Gastroesophageal sphincter (tissue), 4 donors: ENCODE measurements at regions not wholly inside any gene's neighbourhood (a gene's known extent, or its start where the extent isn't known, plus 50 kb on each side); places are given as distances from the start of the nearest gene placed in this dataset.

Source experiments
- ATAC-seq: fragments of 150-250 bp; one replicate; pipeline ENCODE4 v1.9.1; 2016; ENCODE audit warnings: mild to moderate bottlenecking, moderate library complexity
- H3K27ac ChIP-seq, 4 donors: fragments of 200-600 bp; sonication (generic) in 3 of 4; 1 replicate in 3 of 4; 2 replicates in 1 of 4; pipeline ENCODE4 v1.5.1; 2016 to 2019
- H3K27me3 ChIP-seq: fragments of 200-600 bp; sonication (generic); one replicate; pipeline ENCODE4 v1.5.1; 2019
- H3K36me3 ChIP-seq, 2 donors: fragments of 200-600 bp; sonication (generic); one replicate each; pipeline ENCODE4 v1.5.1; 2019; ENCODE audit warnings: control low read depth in 1 of 2
- H3K4me1 ChIP-seq, 3 donors: fragments of 200-600 bp; sonication (generic); 1 replicate in 2 of 3; 2 replicates in 1 of 3; pipeline ENCODE4 v1.5.1; 2016 to 2019; ENCODE audit warnings: control low read depth in 2 of 3
- H3K4me3 ChIP-seq, 2 donors: fragments of 200-600 bp; sonication (generic); one replicate each; pipeline ENCODE4 v1.5.1; 2019; ENCODE audit warnings: mild to moderate bottlenecking in 1 of 2, moderate library complexity in 1 of 2
- H3K9me3 ChIP-seq, 3 donors: fragments of 200-600 bp; sonication (generic); one replicate each; pipeline ENCODE4 v1.5.1; 2017 to 2019; ENCODE audit warnings: control low read depth in 2 of 3
- EP300 ChIP-seq: sonication (generic); formaldehyde crosslinking; IDR thresholded peaks from one replicate; pipeline ENCODE4 v1.6.1; 2017; ENCODE audit warnings: antibody characterized with exemption, mild to moderate bottlenecking
- POLR2A ChIP-seq, 2 donors: fragments of 450-650 bp; IDR thresholded peaks; one replicate each; pipeline ENCODE4 v1.6.1; 2017; ENCODE audit warnings: antibody characterized with exemption in 2 of 2, mild to moderate bottlenecking in 2 of 2, moderate library complexity in 1 of 2
- POLR2AphosphoS5 ChIP-seq: sonication (generic); formaldehyde crosslinking; IDR thresholded peaks from one replicate; pipeline ENCODE4 v1.6.1; 2017; ENCODE audit warnings: antibody characterized with exemption
- WGBS, 2 donors: methylation state at CpG; one replicate each; pipeline ENCODE4 v1.1.5; 2018; ENCODE audit warnings: low coverage in 1 of 2; 5-methylcytosine and 5-hydroxymethylcytosine counted together
- TF ChIP-seq, protein P1 (sequence below), 4 experiments: fragments of 200-600 bp in 2 of 4; fragments of 450-650 bp in 2 of 4; sonication (generic) in 1 of 4; IDR thresholded peaks; one replicate each; pipeline ENCODE4 v1.5.1; 2017 to 2019; ENCODE audit warnings: antibody characterized with exemption in 4 of 4, mild to moderate bottlenecking in 2 of 4, moderate library complexity in 2 of 4

DNA sequence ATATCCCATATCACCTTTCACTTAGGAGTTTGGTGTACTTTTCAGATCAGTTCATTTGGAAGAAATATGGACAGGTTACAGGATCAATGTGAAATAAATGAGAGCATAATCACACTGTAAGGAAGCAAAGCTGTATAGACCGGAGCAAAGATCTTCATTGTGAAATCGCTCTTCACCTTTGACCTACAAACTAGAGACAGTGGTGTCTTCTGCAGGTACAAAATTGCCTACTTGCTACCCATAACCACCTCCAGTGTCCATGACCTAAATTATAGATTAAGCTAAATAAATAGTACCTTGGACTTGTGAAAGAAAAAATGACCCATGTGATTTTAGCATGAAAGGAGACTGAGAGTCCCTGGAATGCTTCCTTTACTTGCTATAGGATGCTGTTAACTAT lies 379.5 kb upstream of the SUCLG2 start:
- Histone ChIP-seq H3K36me3 (no peaks in the 10 kb centered on the region), H3K27me3 (no peaks in the 10 kb centered on the region), H3K27ac (no peak overlapping the region), H3K9me3 (no peaks in the 10 kb centered on the region), H3K4me3 (no peak overlapping the region), H3K4me1 (no peaks in the 10 kb centered on the region)
- TF ChIP-seq, protein P1, sequence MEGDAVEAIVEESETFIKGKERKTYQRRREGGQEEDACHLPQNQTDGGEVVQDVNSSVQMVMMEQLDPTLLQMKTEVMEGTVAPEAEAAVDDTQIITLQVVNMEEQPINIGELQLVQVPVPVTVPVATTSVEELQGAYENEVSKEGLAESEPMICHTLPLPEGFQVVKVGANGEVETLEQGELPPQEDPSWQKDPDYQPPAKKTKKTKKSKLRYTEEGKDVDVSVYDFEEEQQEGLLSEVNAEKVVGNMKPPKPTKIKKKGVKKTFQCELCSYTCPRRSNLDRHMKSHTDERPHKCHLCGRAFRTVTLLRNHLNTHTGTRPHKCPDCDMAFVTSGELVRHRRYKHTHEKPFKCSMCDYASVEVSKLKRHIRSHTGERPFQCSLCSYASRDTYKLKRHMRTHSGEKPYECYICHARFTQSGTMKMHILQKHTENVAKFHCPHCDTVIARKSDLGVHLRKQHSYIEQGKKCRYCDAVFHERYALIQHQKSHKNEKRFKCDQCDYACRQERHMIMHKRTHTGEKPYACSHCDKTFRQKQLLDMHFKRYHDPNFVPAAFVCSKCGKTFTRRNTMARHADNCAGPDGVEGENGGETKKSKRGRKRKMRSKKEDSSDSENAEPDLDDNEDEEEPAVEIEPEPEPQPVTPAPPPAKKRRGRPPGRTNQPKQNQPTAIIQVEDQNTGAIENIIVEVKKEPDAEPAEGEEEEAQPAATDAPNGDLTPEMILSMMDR (IDR thresholded peaks at IDR 0.05) = no peak
- TF ChIP-seq EP300 = no peak
- TF ChIP-seq POLR2A (IDR thresholded peaks at IDR 0.05) = no peak
- TF ChIP-seq POLR2AphosphoS5 = no peak
- no peak for ATAC-seq
- WGBS, 2 donors = 87 to 93% methylated on average over 2 of the region's 2 CpGs

DNA sequence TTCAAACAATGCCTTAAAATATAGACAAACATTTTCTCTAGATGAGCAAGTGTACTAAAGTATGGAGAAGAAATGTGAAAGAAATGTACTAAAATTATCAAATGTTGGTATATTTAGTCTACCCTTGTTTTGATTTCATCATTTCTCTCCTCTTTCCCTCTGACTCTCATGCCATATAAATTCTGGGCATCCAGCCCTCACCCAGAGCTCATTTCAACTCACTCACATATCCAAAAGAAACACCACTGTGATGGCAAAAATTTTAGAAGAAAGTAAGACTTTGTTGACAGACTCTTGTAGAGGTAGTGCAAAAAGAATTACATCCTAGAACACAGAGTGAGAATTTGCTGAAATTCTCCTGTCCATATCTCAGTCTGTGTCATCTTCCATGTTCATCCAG lies 377.8 kb upstream of the SUCLG2 start:
- no peak overlapping the region for H3K4me3 ChIP-seq
- H3K27me3 ChIP-seq = no peaks in the 10 kb centered on the region
- TF ChIP-seq POLR2AphosphoS5 = no peak
- TF ChIP-seq, protein P1 (IDR thresholded peaks at IDR 0.05) = no peak
- no peak for TF ChIP-seq EP300
- no peak for TF ChIP-seq POLR2A (IDR thresholded peaks at IDR 0.05)
- no peaks in the 10 kb centered on the region for H3K9me3 ChIP-seq
- no peaks in the 10 kb centered on the region for H3K36me3 ChIP-seq
- no peaks in the 10 kb centered on the region for H3K4me1 ChIP-seq
- no peak for ATAC-seq
- no peak overlapping the region for H3K27ac ChIP-seq

DNA sequence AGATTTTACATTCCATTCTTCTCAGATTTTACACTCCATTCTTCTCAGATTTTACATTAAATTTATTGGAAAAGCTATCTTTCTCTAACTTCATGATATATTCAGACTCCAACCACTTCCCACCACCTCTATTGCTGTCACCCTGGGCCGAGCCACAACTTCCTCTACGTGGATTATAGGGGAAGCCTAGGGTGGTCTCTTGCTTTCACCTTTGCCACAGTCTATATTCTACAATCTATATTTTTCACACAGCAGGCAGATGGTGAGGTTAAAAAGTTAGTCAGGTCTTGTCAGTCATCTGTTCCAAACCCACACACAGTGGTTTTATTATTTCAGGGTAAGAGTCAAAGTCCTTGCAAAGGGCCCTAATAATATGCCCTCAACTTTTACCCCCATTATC lies 370.8 kb upstream of the SUCLG2 start:
- Histone ChIP-seq H3K4me3 (no peak overlapping the region), H3K27ac (no peak overlapping the region), H3K36me3 (no peaks in the 10 kb centered on the region), H3K27me3 (no peaks in the 10 kb centered on the region), H3K9me3 (no peaks in the 10 kb centered on the region), H3K4me1 (no peaks in the 10 kb centered on the region)
- WGBS, 2 donors = 64% methylated on average over 2 of the region's 2 CpGs; no CpG with 5 or more reads in 1 of the 2 donors
- TF ChIP-seq, protein P1 (IDR thresholded peaks at IDR 0.05) = no peak
- no peak for TF ChIP-seq POLR2AphosphoS5
- TF ChIP-seq EP300 = no peak
- TF ChIP-seq POLR2A (IDR thresholded peaks at IDR 0.05) = no peak
- ATAC-seq = no peak

DNA sequence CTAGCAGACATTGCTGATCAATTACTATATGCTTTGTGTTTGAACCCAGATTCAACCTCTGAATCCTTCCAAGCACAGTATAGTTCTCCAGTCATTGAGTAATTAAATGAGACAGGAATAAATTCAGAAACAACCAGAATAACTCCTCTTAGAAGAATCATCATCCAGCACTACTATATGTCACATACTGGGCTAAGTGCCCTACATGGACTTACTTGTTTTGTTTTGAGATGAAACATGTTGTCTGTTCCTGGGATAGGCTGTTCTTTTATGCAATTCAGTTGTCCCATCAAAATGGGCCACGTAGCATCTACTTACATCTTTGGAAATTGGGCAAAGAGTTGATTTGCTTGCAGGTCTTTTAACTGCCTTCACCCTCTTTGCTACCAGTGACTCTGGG lies 365.5 kb upstream of the SUCLG2 start:
- Histone ChIP-seq H3K4me1 (no peaks in the 10 kb centered on the region), H3K4me3 (no peak overlapping the region), H3K9me3 (no peaks in the 10 kb centered on the region), H3K27me3 (no peaks in the 10 kb centered on the region), H3K27ac (no peak overlapping the region), H3K36me3 (no peaks in the 10 kb centered on the region)
- WGBS, 2 donors = 57 to 90% methylated on average over 1 of the region's 1 CpG
- ATAC-seq = no peak
- TF ChIP-seq POLR2AphosphoS5 = no peak

DNA sequence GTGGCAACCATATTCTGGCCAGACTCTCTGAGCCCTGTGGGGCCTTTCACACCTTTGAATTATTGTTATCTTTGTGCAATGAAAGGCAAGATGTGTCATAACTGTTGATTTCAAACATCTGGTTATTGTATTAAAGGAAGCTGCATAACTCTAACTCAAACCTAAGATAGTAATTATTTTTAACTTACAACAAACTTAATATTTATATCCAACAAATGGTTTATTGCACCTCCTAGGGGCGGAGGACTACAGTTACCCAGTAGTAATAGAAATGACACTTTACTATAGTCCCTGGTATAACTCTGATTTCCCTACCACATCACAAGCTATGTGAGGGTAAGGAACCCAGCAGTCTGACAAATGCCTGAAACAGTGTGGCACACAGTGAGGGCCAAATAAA lies 363.9 kb upstream of the SUCLG2 start:
- no peak for TF ChIP-seq EP300
- TF ChIP-seq POLR2AphosphoS5 = no peak
- TF ChIP-seq POLR2A (IDR thresholded peaks at IDR 0.05) = no peak
- TF ChIP-seq, protein P1 (IDR thresholded peaks at IDR 0.05) = no peak
- no peaks in the 10 kb centered on the region for H3K9me3 ChIP-seq
- no peaks in the 10 kb centered on the region for H3K4me1 ChIP-seq
- no peak for ATAC-seq
- no peaks in the 10 kb centered on the region for H3K36me3 ChIP-seq
- H3K27ac ChIP-seq = no peak overlapping the region
- no peaks in the 10 kb centered on the region for H3K27me3 ChIP-seq
- 100% methylated on average over 1 of the region's 1 CpG for WGBS, 2 donors
- H3K4me3 ChIP-seq = no peak overlapping the region

DNA sequence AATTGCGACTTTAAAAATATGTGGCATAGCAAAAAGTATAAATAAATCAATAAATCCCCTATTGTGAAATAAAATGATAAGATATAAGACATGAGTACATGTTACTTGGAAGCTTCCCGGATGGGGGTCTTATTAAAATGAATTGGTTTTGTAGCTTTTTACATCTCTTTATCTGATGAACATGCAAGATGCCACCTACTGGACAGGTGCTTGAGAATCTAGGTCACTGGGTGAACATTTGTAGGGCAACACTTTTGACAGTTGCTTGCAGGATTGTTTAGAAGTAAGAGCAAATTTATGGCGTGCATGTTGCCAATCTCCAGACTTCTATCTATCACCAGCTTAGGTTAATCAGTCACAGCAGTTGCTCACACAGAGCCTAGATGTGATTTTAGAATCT lies 362.7 kb upstream of the SUCLG2 start:
- Histone ChIP-seq H3K4me3 (no peak overlapping the region), H3K4me1 (no peaks in the 10 kb centered on the region), H3K36me3 (no peaks in the 10 kb centered on the region), H3K27ac (no peak overlapping the region), H3K9me3 (no peaks in the 10 kb centered on the region), H3K27me3 (no peaks in the 10 kb centered on the region)
- 81 to 89% methylated on average over 3 of the region's 3 CpGs for WGBS, 2 donors
- no peak for ATAC-seq
- no peak for TF ChIP-seq POLR2AphosphoS5
- TF ChIP-seq EP300 = no peak
- no peak for TF ChIP-seq POLR2A (IDR thresholded peaks at IDR 0.05)
- TF ChIP-seq, protein P1 (IDR thresholded peaks at IDR 0.05) = no peak
